SU-DHL-6 (cell line): ENCODE measurements at regions not wholly inside any gene's neighbourhood (a gene's known extent, or its start where the extent isn't known, plus 50 kb on each side); places are given as distances from the start of the nearest gene placed in this dataset.

Experiments
- EZH2phosphoT487 ChIP-seq: fragments of 200-600 bp; sonication (generic), shearing (Covaris generic); conservative IDR thresholded peaks from 2 replicates; pipeline ENCODE4 v1.6.1; 2018; ENCODE audit warnings: mild to moderate bottlenecking, antibody characterized with exemption, low read length, moderate library complexity, mixed read lengths
- TF ChIP-seq, protein P1 (sequence below): fragments of 200-600 bp; sonication (generic); IDR thresholded peaks from one replicate; pipeline ENCODE4 v1.5.1; 2017; ENCODE audit warnings: antibody characterized with exemption, mild to moderate bottlenecking, low read length, moderate library complexity; ENCODE audit not compliant: insufficient read depth, poor library complexity, severe bottlenecking

DNA sequence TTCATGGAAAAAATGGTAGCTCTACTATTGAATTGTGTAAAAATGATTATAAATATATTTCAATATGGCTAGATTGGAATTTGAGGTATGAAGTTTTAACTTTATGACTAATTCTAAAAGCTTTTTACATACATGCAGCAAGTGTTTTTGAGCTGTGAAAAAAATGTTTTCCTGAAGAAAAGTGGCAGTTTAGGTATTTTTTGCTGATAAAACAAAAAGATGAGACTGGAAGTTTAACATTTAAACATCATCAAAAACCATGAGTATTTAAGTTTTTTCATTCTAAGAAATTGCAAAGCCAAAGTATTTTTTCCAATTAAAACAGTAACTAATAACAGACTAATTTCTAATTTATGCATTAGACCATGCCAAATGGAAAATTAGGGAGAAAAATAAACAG is 751.1 kb downstream of the FGF9 start:
- TF ChIP-seq, protein P1, sequence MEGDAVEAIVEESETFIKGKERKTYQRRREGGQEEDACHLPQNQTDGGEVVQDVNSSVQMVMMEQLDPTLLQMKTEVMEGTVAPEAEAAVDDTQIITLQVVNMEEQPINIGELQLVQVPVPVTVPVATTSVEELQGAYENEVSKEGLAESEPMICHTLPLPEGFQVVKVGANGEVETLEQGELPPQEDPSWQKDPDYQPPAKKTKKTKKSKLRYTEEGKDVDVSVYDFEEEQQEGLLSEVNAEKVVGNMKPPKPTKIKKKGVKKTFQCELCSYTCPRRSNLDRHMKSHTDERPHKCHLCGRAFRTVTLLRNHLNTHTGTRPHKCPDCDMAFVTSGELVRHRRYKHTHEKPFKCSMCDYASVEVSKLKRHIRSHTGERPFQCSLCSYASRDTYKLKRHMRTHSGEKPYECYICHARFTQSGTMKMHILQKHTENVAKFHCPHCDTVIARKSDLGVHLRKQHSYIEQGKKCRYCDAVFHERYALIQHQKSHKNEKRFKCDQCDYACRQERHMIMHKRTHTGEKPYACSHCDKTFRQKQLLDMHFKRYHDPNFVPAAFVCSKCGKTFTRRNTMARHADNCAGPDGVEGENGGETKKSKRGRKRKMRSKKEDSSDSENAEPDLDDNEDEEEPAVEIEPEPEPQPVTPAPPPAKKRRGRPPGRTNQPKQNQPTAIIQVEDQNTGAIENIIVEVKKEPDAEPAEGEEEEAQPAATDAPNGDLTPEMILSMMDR: no peak
- no peak for TF ChIP-seq EZH2phosphoT487
